Hepatic stellate cell (primary cell): ENCODE measurements at regions not wholly inside any gene's neighbourhood (a gene's known extent, or its start where the extent isn't known, plus 50 kb on each side); places are given as distances from the start of the nearest gene placed in this dataset.
"Not testable (repeated sequence)": the region's sequence is repeated elsewhere in the genome, so short reads cannot be mapped to it uniquely, and the experiment has no call there.

ENCODE experiments used
- DNase-seq: peaks from one replicate; pipeline ENCODE4 v3.0.0; 2011; ENCODE audit warnings: low spot score

GRCh38 chr1:157368363-157368762 lies 184.0 kb downstream of the FCRL5 start:
- DNase-seq = no peak

- no peak for DNase-seq
These were observed 184.4 kb downstream of the FCRL5 start for GRCh38 chr1:157367870-157368269.

GRCh38 chr1:157367091-157367739 lies 185.1 kb downstream of the FCRL5 start:
- DNase-seq = no peak

- no peak for DNase-seq
These were observed 187.7 kb downstream of the FCRL5 start for GRCh38 chr1:157364612-157365011.

GRCh38 chr1:157363660-157364140 lies 188.6 kb downstream of the FCRL5 start:
- peak; percentile 38 for DNase-seq

- no peak for DNase-seq
These were observed 192.3 kb downstream of the FCRL5 start for GRCh38 chr1:157360023-157360390.

- no peak for DNase-seq
These were observed 192.8 kb downstream of the FCRL5 start for GRCh38 chr1:157359314-157360022.

GRCh38 chr1:157357111-157357510 lies 195.2 kb downstream of the FCRL5 start:
- no peak for DNase-seq

GRCh38 chr1:157356601-157357000 lies 195.7 kb downstream of the FCRL5 start:
- no peak for DNase-seq

GRCh38 chr1:157353546-157353945 lies 198.8 kb downstream of the FCRL5 start:
- no peak for DNase-seq

- no peak for DNase-seq
These were observed 199.4 kb downstream of the FCRL5 start for GRCh38 chr1:157352817-157353408.

GRCh38 chr1:157352216-157352615 lies 200.1 kb downstream of the FCRL5 start:
- DNase-seq = no peak

- not testable (repeated sequence) for DNase-seq
These were observed 200.5 kb downstream of the FCRL5 start for GRCh38 chr1:157351800-157352199.

GRCh38 chr1:157348538-157349480 lies 203.5 kb downstream of the FCRL5 start:
- DNase-seq = no peak

GRCh38 chr1:157347506-157347905 lies 204.8 kb downstream of the FCRL5 start:
- no peak for DNase-seq

- not testable (repeated sequence) for DNase-seq
These were observed 199.6 kb upstream of the ETV3 start for GRCh38 chr1:157337785-157338184.

- no peak for DNase-seq
These were observed 196.9 kb upstream of the ETV3 start for GRCh38 chr1:157335056-157335455.

GRCh38 chr1:157334041-157334440 lies 195.8 kb upstream of the ETV3 start:
- DNase-seq = no peak

- not testable (repeated sequence) for DNase-seq
These were observed 192.0 kb upstream of the ETV3 start for GRCh38 chr1:157330177-157330576.

- DNase-seq = not testable (repeated sequence)
These were observed 189.9 kb upstream of the ETV3 start for GRCh38 chr1:157328120-157328519.

GRCh38 chr1:157326173-157326859 lies 188.1 kb upstream of the ETV3 start:
- DNase-seq = no peak

GRCh38 chr1:157325220-157325619 lies 187.0 kb upstream of the ETV3 start:
- no peak for DNase-seq
